ENCODE measurements at regions not wholly inside any gene's neighbourhood (a gene's known extent, or its start where the extent isn't known, plus 50 kb on each side); places are given as distances from the start of the nearest gene placed in this dataset.

DNA sequence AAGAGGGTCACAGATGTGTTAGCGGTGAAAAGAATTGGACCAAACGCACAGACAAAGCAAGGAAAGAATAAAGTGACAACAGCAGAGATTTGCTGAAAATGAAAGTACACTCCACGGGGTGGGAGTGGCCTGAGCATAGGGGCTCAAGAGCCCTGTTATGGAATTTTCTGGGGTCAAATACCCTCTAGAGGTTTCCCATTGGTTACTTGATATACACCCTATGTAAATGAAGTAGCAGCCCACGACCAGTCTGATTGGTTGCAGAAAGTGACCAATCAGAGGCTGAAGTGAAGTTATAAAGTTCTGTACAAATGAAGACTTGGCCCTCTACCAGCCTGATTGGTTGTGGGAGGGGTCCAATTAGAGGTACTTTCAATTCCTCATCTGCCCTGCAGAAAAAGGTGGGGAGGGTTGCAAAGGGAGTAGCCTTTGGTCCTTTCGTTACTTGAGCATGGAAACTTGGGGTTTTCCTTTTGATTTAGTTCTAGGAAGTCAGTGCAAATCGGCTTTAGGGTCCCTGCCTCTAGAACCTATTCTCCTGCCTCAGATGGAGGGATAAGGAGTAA lies 125.6 kb upstream of the PRPS1L1 start:
- no peak for DNase-seq

DNA sequence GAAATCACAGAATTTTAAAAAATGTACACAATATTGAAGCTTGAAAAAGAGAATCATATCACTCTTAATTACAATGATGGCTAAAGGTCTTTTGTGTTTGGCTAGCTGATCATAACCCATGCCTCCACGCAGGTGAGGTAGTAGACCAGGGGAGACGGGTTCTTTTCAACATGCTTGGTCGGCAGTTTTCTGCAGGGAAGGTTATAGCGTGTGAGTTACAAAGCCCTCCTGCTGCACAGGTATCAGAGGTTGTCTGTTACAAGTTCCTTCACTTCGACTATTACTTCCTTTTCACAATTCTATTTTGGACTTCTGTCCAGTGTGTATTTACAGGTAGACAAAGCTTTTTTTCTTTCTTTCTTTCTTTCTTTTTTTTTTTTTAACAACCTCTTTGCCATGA lies 127.1 kb upstream of the PRPS1L1 start:
- no peak for DNase-seq

- no peak for DNase-seq
These were observed 129.6 kb upstream of the PRPS1L1 start for GRCh38 chr7:18157233-18157632.

DNA sequence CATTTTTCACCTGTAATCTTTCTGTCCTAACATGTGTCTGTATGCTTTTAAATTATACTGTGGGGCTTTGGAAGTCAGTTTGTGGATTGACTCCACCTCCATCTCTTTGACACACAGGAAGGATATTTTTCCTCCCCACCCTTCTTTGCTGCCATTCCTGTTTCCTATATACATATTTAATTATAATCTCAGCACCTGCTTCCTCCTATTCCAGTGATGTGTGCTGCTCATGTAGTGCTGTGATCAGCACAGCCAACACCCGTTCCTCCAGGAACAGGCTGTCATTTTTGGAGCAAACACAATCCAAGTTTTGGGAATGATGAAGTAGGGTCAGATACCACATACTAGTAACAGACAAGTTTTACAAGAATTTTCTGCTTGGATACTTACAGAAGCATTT lies 135.0 kb upstream of the PRPS1L1 start:
- no peak for DNase-seq

DNA sequence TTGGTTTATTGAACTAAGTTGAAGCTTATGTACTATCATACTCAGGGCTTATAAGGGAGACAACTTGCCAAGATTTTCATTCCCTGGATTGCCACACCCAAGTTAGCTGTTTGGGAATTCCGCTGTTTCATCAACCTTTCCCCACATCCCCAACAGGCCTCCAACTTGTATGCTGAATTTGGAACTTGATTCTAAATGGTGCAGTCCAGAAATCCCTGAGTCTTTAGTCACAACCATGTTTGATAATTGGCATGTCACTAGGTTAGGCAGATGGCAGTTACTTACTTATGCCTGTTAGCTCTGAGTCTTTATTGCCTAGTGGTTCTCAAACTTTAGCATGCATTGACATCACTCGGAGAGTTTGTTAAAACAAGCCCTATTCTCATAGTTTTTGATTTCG lies 135.4 kb upstream of the PRPS1L1 start:
- DNase-seq = no peak

DNA sequence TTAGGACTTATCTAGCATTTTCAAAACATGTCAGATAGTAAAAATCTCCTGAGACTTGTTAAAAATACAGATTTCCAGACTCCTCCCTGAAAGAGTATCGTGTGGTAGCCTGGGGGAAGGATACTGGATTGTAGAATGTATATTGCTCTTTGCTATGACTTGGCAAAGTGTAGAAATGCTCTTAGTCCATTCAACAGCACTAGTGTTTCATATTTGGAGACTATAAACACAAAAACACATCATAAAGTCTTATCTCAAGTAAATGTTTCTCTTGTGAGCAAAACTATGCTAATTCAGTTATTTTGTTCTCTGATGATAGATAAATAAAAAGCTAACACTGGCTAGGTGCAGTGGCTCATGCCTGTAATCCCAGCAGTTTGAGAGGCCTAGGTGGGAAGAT lies 137.5 kb upstream of the PRPS1L1 start:
- no peak for DNase-seq

DNA sequence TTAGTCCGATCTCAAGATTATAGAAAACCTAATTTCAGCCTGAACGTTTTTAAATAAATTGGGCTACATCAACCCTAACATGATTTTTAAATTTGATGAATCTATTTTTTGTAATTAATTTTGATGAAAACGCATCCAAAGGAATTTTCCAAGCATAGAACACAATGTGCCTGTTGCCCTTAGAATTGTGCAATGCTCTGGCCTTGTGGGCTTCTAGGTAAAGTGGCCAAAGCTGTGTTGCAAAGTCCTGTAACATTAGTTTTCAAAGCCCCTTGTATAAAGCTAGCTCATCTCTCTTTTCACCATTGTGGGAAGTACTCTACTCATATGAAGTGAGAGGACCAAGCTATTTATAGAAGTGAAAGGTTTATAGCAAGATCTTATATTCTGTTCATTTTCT lies 138.4 kb upstream of the PRPS1L1 start:
- no peak for DNase-seq

- no peak for DNase-seq
These were observed 140.2 kb upstream of the PRPS1L1 start for GRCh38 chr7:18167815-18168214.

DNA sequence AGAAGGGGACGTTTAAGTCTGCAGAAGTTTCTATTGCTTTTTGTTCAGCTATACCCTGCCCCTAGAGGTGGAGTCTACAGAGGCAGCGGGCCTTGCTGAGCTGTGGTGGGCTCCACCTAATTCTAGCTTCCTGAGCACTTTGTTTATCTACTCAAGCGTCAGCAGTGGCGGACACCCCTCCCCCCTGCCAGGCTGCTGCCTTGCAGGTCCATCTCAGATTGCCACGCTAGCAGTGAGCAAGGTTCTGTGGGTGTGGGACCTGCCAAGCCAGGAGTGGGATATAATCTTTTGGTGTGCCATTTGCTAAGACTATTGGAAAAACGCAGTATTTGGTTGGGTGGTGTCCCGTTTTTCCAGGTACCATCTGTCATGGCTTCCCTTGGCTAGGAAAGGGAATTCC lies 147.3 kb upstream of the PRPS1L1 start:
- DNase-seq = no peak

DNA sequence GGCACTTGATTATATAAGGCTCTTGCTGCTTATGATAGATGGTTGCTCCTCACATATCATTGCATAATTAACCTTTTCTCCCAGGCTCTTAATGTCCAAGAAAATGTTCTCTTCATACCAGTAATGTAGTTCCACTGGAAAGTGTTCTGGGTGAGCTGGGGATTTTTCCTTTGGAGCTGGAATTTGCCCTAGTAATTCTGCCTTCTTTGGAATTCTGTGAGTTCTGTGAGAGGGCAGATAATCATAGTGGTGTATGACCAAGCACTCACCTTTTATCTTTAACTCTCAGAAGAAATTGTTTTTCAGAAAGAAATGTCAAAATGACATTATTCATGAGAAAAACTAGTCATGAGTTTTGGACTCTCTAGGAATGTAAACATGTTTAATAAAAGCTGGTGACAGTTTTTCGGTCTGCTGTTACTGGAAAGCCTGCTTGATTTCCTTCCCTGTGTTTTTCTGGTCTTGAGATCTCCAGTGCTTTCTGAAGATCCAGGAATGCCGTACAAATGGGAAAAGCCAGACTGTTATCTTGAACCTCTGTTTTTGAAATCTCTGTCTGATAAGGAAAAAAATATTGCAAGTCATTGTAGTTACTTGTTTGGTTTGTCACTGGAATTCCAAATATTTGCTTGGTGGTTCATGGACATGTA lies 148.3 kb upstream of the PRPS1L1 start:
- no peak for DNase-seq

- no peak for DNase-seq
These were observed 149.6 kb upstream of the PRPS1L1 start for GRCh38 chr7:18177129-18177814.

DNA sequence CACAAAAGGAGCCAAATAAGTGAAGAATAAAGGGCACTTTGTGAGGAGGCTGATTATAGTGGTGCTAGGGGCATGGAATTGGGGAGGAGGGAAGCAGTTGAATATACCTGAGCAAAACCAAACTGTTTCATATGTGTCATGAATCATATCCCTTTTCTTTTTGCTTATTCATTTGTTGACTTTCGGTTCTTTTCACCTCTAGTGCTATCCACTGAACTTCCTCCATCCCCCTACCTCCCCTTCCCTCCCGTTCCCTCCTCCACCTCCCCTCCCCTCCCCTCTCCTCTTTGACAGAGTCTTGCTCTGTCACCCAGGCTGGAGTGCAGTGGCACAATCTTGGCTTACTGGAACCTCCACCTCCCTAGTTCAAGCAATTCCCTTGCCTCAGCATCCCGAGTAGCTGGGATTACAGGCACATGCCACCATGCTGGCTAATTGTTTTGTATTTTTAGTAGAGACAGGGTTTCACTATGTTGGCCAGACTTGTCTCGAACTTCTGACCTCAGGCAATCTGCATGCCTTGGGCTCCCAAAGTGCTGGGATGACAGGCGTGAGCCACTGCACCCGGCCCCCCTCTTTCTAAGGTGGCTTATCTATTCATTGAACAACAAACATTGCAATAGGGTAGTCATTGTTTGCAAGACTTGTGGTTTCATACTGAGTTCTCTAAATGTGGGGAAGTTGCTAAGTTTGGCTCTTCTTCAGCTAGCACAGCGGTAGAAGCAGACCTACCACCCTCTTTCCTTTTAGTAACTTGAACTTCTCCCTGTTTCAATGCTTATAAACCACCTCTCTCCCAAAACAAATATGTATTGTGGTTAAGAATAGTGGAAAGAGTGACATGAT lies 150.4 kb upstream of the PRPS1L1 start:
- peak; percentile 61 to 87 (median 76) for DNase-seq

DNA sequence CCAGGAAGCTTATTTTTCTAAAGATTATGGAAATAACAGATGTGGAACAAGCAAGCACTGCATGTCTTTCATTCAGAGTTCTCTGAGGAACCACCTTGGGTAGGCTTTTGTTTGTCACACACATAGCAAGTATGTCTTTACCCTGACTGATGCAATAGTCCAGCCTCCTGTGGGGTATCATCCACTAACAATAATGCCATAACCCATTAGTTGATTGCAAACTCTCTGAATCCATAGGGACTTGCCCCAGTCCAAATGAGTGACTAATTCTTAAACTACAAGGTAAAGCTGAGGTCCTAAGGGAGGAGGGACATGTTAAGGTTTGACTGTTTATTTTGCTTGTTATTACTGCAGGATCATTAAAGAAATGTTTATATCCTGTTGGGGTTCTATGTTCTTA lies 151.4 kb upstream of the PRPS1L1 start:
- DNase-seq = peak in 2 of 4 experiments; percentile 13 to 20

DNA sequence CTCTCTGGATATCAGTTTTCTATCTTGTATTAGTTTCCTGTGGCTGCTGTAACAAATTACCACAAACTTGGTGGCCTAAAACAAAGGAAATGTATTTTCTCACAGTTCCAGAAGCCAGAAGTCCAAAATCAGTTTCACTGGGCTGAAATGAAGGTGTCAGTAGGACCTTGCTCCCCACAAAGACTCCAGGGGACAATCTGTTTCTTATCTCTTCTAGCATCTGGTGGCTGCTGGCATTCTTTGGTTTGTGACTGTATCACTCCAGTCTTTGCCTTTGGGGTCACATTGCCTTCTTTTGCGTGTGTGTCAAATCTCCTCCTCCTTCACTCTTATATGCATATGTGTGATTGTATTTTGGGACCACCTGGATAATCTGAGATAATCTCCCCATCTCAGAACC lies 153.0 kb upstream of the PRPS1L1 start:
- no peak for DNase-seq

- DNase-seq = no peak
These were observed 162.0 kb upstream of the PRPS1L1 start for GRCh38 chr7:18189500-18190126.

DNA sequence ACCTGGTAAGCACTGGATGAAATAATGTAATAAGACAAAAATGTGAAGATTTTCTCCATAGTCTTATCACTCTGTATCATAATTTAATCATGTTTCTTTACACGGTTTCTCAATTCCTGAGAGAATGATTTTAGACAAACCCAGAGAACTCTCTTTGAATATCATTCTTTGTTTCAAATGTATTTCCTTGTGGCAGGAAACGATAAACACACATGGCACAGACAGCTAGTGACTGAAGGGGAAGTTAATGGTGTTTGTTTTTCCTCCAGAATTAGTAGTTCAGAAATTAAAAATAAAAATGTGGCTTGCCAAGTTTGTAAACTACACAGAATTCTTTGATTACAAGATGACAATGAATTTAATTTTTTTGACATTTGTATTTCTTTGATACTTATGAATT lies 163.7 kb upstream of the PRPS1L1 start:
- peak in 2 of 4 experiments; percentile 14 to 35 for DNase-seq

GRCh38 chr7:18191862-18192625 lies 164.4 kb upstream of the PRPS1L1 start:
- no peak for DNase-seq

DNA sequence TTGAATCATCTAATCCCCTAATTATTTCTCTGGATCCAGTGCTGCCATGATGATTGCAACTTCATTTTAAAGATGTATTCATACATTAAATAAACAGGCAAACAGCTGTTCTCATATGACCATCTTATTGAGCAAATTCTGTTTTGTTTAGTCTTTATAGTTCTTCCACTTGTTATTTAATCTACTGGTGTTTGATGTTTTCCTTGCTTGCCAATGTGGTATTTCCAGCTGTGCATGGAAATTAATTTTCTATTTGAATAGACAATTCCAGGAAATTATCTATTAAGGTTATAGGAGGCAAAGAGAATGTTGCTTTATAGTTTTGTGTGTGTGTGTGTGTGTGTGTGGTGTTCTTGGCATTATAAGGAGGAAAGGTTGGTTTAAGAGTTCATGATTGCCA lies 167.0 kb upstream of the PRPS1L1 start:
- no peak for DNase-seq

- no peak for DNase-seq
These were observed 169.0 kb upstream of the PRPS1L1 start for GRCh38 chr7:18196638-18197037.

GRCh38 chr7:18198868-18199267 lies 171.2 kb upstream of the PRPS1L1 start:
- DNase-seq = no peak

- DNase-seq = no peak
These were observed 172.6 kb upstream of the PRPS1L1 start for GRCh38 chr7:18200266-18200665.

- DNase-seq = no peak
These were observed 173.2 kb upstream of the PRPS1L1 start for GRCh38 chr7:18200855-18201254.
